ENCODE measurements at regions not wholly inside any gene's neighbourhood (a gene's known extent, or its start where the extent isn't known, plus 50 kb on each side); places are given as distances from the start of the nearest gene placed in this dataset.
A peak's percentile ranks its signal among the peaks of the same experiment; 100 is the strongest.

- no peaks in the 10 kb centered on the region for H3K27me3 ChIP-seq (replicated peaks)
- DNase-seq: peak; percentile 72
- H3K27ac ChIP-seq: peak overlapping the region; percentile 55
- H3K36me3 ChIP-seq (replicated peaks): no peaks in the 10 kb centered on the region
- H3K4me3 ChIP-seq (ENCODE audit: low read depth, low read length): no peak overlapping the region
- in situ Hi-C loops (cut with HindIII; ENCODE audit: low pct_ligation_motif_present, low sequenced_read_pairs): no loop called here
- TF ChIP-seq, protein P1, sequence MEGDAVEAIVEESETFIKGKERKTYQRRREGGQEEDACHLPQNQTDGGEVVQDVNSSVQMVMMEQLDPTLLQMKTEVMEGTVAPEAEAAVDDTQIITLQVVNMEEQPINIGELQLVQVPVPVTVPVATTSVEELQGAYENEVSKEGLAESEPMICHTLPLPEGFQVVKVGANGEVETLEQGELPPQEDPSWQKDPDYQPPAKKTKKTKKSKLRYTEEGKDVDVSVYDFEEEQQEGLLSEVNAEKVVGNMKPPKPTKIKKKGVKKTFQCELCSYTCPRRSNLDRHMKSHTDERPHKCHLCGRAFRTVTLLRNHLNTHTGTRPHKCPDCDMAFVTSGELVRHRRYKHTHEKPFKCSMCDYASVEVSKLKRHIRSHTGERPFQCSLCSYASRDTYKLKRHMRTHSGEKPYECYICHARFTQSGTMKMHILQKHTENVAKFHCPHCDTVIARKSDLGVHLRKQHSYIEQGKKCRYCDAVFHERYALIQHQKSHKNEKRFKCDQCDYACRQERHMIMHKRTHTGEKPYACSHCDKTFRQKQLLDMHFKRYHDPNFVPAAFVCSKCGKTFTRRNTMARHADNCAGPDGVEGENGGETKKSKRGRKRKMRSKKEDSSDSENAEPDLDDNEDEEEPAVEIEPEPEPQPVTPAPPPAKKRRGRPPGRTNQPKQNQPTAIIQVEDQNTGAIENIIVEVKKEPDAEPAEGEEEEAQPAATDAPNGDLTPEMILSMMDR (IDR thresholded peaks at IDR 0.05; ENCODE audit: low read depth, low read length, missing control alignments): no peak
These were observed 312.8 kb upstream of the JAG1 start for GRCh38 chr20:10986586-10986985.

- in situ Hi-C loops (cut with HindIII; ENCODE audit: low pct_ligation_motif_present, low sequenced_read_pairs): no loop called here
- TF ChIP-seq, protein P1 (IDR thresholded peaks at IDR 0.05; ENCODE audit: low read depth, low read length, missing control alignments): no peak
- no peak overlapping the region for H3K27ac ChIP-seq
- H3K27me3 ChIP-seq (replicated peaks): no peaks in the 10 kb centered on the region
- no peak for DNase-seq
- no peak overlapping the region for H3K4me3 ChIP-seq (ENCODE audit: low read depth, low read length)
- H3K36me3 ChIP-seq (replicated peaks): no peaks in the 10 kb centered on the region
These were observed 314.0 kb upstream of the JAG1 start for GRCh38 chr20:10987651-10988383.

GRCh38 chr20:10990625-10991382 lies 317.0 kb upstream of the JAG1 start:
- Histone ChIP-seq H3K36me3 (replicated peaks) (no peaks in the 10 kb centered on the region), H3K27ac (no peak overlapping the region), H3K27me3 (replicated peaks) (no peaks in the 10 kb centered on the region), H3K4me3 (ENCODE audit: low read depth, low read length) (no peak overlapping the region)
- no peak for DNase-seq
- TF ChIP-seq, protein P1 (IDR thresholded peaks at IDR 0.05; ENCODE audit: low read depth, low read length, missing control alignments): no peak
- in situ Hi-C loops (cut with HindIII; ENCODE audit: low pct_ligation_motif_present, low sequenced_read_pairs): no loop called here

DNA sequence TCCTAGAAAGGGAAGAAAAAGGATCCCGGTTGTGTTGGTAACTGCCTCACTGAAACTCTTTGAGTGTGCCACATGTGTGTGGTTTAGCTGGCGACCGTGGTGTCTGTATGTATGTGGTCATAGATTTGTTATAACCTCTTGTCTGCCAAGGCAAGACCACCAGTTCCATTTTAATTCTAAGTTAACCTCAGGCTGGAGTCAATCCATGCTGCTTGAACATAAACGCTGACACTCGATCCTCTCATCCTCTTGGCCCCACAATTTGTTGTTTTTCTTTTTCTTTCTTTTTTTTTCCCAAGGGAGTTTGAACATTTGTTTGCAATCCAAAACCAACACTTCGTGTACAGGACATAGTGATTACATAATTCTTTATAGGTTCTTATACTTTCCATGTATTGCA lies 318.9 kb upstream of the JAG1 start:
- Histone ChIP-seq H3K27me3 (replicated peaks) (no peaks in the 10 kb centered on the region), H3K36me3 (replicated peaks) (no peaks in the 10 kb centered on the region), H3K4me3 (ENCODE audit: low read depth, low read length) (no peak overlapping the region), H3K27ac (no peak overlapping the region)
- no peak for DNase-seq
- TF ChIP-seq, protein P1 (IDR thresholded peaks at IDR 0.05; ENCODE audit: low read depth, low read length, missing control alignments): no peak
- in situ Hi-C loops (cut with HindIII; ENCODE audit: low pct_ligation_motif_present, low sequenced_read_pairs): no loop called here

GRCh38 chr20:10994991-10995700 lies 321.3 kb upstream of the JAG1 start:
- in situ Hi-C loops (cut with HindIII; ENCODE audit: low pct_ligation_motif_present, low sequenced_read_pairs): no loop called here
- DNase-seq: no peak
- H3K36me3 ChIP-seq (replicated peaks): no peaks in the 10 kb centered on the region
- TF ChIP-seq, protein P1 (IDR thresholded peaks at IDR 0.05; ENCODE audit: low read depth, low read length, missing control alignments): no peak
- no peak overlapping the region for H3K4me3 ChIP-seq (ENCODE audit: low read depth, low read length)
- H3K27ac ChIP-seq: no peak overlapping the region
- no peaks in the 10 kb centered on the region for H3K27me3 ChIP-seq (replicated peaks)
